ENCODE measurements at regions not wholly inside any gene's neighbourhood (a gene's known extent, or its start where the extent isn't known, plus 50 kb on each side); places are given as distances from the start of the nearest gene placed in this dataset.

DNA sequence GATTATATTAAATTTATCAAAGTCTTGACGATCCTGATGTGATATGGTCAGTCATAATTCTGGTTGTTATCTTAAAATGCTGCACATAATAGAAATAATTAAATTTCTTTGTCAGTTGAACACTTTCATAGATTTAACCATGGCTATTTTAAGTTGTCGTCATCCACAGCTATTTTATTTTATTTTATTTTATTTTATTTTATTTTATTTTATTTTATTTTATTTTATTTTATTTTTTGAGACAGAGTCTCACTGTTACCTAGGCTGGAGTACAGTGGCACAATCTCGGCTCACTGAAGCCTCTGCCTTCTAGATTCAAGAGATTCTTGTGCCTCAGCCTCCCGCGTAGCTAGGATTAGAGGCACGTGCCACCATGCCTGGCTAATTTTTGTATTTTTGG, 90.5 kb upstream of the KCNK12 start:
- TF ChIP-seq, protein P1, sequence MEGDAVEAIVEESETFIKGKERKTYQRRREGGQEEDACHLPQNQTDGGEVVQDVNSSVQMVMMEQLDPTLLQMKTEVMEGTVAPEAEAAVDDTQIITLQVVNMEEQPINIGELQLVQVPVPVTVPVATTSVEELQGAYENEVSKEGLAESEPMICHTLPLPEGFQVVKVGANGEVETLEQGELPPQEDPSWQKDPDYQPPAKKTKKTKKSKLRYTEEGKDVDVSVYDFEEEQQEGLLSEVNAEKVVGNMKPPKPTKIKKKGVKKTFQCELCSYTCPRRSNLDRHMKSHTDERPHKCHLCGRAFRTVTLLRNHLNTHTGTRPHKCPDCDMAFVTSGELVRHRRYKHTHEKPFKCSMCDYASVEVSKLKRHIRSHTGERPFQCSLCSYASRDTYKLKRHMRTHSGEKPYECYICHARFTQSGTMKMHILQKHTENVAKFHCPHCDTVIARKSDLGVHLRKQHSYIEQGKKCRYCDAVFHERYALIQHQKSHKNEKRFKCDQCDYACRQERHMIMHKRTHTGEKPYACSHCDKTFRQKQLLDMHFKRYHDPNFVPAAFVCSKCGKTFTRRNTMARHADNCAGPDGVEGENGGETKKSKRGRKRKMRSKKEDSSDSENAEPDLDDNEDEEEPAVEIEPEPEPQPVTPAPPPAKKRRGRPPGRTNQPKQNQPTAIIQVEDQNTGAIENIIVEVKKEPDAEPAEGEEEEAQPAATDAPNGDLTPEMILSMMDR (IDR thresholded peaks at IDR 0.05): no peak
- TF ChIP-seq POLR2AphosphoS5 (IDR thresholded peaks at IDR 0.05) (no peak), POLR2A (IDR thresholded peaks at IDR 0.05) (no peak)
